Kidney tubule cell (primary cell): ENCODE measurements at regions not wholly inside any gene's neighbourhood (a gene's known extent, or its start where the extent isn't known, plus 50 kb on each side); places are given as distances from the start of the nearest gene placed in this dataset.
A peak's percentile ranks its signal among the peaks of the same experiment; 100 is the strongest.
"Not testable (repeated sequence)": the region's sequence is repeated elsewhere in the genome, so short reads cannot be mapped to it uniquely, and the experiment has no call there.

Experiments
- DNase-seq: peaks from one replicate; pipeline ENCODE4 v3.0.0-alpha.2; 2018; ENCODE audit warnings: low spot score

DNA sequence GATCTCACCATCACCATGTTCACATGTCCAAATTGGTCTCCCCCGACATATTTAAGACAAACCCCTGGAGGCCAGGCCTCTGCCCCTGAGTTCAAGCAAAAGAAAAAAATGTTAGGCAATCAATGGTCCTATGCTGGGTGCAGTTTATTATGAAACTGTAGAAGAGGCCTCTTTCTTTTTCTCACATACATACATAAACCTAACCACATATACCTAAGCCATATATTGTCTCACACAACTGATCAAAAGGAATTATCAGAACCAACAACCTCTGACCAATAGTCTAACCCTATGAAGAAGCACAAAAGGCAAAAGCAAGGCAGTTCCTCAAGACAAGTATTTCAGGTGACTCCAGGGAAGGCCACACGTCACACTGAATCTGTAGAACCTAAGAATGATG, 49.9 kb downstream of the ILRUN start:
- no peak for DNase-seq

DNA sequence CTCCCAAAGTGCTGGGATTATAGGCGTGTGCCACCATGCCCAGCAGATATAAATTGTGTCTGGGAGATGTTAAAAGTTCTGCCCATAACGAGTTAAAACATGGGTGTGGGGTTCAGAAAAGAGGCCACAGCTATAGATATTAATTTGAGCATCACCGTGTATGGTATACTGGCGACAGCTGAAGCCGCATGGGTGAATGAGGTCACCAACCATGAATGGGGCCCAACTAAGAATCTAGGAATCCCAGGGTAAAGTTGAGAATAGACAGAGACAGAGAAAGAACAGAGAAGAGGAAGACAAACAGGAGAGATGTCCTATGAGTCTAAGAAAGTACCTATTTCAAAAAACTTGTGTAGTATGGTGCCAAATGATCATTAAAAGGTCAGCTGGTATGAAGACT, 50.9 kb downstream of the ILRUN start:
- no peak for DNase-seq

DNA sequence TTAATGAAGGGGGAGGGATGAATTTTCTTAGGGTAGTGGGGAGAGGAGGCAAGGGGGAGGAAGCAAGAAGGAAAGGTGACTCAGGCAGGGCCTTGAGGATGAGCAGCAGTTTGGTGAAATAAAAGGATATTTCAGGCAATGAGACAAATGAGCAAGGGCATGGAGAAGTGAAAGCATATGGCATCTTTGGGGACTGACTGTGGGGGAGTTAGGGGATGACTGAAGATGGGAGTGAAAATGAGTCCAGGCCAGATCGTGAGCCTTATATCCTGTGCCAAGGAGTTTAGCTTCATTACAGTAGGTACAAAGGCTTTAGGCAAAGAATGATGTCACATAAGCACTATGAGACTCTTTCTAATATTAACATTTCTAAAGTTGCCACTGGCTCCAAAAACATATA, 51.9 kb downstream of the ILRUN start:
- no peak for DNase-seq

DNA sequence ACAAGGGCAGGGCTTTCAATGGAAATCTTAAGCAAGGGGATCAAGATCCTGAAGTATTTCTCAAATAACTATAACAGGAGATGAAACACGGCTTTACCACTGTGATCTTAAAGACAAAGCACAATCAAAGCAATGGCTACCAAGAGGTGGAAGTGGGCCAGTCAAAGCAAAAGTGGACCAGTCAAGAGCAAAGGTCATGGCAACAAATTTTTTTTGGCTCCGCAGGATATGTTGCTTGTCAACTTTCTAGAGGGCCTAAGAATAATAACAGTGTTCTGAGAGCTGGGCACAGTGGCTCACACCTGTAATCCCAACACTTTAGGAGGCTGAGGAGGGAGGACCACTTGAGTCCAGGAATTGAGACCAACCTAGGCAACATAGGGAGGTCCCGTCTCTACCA, 54.1 kb downstream of the ILRUN start:
- DNase-seq: no peak

DNA sequence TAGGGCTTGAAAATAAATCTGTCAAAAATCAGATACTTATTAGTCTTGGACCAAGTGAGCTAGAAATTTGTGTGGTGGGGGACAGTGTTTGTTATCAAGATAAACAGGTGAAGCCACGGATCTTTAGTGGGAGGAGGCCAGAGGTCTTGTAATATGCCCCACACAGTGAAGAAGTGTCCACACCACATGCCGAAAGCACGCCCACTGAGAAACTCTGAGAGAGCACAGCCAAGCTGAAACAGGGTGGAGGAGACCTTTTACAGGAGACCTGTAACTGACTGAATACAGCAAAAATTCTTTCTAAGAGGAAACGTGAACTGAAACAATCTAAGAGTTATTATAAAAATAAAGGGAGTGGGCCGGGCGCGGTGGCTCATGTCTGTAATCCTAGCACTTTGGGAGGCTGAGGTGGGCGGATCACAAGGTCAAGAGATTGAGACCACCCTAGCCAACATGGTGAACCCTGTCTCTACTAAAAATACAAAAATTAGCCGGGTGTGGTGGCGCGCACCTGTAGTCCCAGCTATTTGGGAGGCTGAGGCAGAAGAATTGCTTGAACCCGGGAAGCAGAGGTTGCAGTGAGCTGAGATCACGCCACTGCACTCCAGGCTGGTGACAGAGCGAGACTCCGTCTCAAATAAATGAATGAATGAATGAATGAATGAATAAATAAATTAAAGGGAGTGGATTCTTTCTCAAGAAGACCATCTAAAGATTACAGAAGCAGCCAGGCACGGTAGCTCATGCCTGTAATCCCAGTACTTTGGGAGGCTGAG, 56.3 kb downstream of the ILRUN start:
- DNase-seq: not testable (repeated sequence)

DNA sequence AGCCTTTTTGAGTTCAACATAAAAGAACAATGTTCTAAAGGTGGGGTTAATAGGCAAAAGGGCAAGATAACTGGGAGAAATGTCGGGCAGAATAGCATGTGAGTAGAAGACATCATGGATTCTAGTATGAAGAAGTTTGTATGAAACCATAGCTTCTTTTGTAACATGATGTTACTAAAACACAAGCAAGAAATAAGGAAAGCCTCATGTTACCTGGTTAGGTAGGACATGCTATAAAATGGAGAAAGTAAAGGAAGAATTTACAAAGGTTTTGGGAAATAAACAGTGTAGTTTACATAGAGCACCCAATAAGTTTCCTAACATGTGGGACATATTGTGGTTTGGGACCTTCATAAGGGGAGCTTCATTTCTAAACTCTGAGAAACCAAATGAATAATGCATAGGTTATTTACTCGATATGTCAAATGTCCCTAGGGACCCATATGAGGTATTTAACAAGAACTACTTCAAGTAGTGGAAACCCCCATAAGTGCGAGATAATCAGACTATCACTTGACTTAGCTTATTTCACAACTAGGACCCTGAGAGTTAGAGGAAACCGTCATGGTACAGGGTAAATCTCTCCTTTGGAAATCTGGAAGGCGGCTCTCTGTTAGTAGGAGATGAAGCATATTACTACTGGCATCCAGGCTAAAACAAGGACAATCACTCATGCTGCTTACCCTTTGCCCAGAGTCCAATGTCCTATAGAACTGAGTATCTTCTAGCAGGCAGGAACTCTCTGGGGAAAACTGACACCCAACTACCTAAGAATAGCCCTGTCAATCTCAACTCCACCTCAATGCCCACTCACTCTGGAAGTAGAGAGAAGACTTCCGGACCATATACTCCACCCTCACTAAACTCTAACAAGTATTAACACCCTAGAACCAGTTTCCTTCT, 57.5 kb downstream of the ILRUN start:
- peak; percentile 28 for DNase-seq

DNA sequence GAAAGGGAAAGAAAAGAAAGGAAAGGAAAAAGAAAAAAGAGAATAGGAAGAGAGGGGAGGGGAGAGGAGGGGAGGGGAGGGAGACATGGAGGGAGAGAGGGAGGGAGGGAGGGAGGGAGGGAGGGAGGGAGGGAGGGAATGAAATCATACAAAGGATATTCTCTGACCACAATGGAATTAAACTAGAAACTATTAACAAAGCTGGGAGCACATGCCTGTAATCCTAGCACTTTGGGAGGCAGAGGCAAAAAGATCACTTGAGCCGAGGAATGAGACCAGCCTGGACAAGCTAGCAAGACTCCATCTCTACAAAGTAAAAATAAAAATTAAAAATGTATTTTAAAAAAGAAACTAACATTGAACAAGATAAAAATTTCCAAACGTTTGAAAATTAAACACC, 62.8 kb downstream of the ILRUN start:
- DNase-seq: no peak

DNA sequence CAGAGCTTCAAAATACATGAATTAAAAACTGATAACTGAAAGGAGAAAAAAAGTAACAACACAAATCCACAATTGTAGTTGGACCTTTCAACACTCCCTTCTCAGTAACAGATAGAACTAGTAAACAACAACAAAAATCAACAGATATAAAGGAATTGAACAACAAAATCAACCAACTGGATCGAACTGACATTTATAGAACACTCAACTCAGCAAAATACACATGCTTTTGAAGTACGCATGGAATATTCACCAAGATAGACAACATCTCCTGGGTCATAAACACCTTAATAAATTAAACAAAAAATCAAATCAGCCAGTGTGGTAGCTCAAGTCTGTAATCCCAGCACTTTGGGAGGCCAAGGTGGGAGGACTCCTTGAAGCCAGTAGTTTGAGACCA, 63.3 kb downstream of the ILRUN start:
- no peak for DNase-seq

DNA sequence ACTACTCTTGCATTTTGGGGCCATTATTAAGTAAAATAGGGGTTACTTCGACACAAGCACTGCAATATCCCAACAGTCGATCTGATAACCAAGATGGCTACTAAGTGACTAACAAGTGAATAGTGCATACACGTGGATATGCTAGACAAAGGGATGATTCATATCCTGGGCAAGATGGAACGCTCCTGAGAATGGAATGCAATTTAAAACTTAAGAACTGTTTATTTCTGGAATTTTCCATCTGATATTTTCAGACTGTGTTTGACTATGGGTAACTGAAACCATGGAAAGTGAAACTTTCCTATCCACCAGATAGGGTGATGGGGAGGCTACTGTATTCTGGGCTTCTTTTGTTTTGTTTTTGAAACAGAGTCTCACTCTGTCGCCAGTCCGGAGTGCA, 66.5 kb downstream of the ILRUN start:
- peak; percentile 88 for DNase-seq

DNA sequence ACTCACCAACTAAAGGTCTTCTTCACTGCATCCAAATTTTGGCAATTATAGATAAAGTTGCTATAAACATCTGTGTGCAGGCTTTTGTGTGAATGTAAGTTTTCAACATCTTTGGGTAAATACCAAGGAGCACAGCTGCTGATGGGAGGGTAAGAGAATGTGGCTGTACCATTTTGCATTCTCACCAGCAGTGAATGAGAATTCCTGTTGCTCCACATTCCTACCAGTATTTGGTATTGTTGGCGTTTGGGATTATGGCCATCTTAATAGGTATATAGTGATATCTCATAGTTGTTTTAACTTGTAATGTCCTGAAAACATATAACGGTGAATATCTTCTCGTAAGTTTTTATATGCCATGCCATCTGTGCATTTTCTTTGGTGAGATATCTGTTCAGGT, 69.3 kb downstream of the ILRUN start:
- no peak for DNase-seq

DNA sequence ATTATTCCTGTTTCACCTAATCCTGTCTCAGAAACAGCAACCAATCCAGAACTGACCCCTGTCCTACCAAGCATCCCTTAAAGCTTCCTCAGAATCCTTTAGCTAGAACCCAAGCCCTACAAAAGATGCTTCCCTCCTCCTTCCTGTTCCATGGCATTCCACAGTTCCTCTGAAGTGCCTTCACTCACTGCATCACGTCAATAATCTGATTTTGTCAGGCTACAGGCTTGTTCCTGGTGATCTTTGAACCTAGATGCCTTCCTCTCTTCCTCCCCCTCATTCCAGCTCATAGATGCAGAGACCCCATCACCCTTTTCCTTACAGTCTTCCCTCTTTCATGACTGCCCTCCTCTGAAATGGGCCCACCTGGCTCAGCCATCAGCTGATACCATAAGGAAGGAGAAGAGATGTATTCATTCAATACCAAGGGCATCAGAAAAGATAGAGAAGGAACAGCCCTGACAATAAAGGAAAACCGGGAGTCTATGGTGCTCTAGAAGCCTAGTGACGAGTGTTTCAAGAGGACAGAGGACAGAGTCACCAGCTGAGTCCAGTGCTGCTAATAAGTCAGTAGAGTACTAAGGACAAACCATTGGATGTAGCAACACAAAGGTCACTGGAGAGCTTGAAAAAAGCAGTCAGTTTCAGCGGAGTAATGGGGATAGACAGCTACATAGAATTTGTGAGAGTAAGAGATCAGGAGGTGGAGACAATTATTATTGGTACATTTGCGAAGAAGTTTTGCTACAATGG, 62.5 kb upstream of the SPDEF start:
- DNase-seq: no peak

DNA sequence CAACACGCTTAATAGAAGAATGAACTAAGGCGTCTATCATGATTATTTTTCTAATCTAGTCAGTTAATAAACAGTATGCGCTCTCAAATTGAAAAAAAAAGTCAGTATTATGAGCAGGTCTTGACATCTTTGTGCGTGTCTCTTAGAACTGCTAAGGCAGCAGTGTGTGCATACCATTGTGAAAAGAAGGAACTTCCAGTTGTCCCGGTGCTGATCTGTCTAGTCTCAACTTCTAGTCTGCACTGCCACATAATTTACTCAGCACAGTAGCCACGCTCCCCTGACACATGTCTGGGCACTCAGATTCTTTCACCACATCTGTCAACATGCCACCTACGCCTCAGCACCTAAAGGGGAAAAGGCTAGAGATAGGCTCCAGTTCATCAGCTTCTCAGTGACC, 61.1 kb upstream of the SPDEF start:
- no peak for DNase-seq

DNA sequence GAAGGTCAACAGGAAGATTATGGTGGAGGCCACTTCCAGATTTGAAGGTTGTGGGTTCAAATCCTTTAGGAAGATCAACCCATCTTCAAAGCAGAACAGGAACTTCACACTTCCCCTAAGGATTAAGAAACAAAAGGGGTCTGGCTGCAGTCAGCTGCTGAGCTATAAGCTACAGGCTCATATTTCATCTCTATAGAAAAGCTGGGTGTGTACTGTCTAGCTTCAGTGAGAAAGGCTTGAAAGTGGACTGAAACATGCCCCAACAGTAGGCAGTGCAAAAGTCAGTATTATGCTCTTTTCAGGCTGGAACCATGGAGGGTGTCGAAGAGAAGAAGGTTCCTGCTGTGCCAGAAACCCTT, 60.1 kb upstream of the SPDEF start:
- no peak for DNase-seq

DNA sequence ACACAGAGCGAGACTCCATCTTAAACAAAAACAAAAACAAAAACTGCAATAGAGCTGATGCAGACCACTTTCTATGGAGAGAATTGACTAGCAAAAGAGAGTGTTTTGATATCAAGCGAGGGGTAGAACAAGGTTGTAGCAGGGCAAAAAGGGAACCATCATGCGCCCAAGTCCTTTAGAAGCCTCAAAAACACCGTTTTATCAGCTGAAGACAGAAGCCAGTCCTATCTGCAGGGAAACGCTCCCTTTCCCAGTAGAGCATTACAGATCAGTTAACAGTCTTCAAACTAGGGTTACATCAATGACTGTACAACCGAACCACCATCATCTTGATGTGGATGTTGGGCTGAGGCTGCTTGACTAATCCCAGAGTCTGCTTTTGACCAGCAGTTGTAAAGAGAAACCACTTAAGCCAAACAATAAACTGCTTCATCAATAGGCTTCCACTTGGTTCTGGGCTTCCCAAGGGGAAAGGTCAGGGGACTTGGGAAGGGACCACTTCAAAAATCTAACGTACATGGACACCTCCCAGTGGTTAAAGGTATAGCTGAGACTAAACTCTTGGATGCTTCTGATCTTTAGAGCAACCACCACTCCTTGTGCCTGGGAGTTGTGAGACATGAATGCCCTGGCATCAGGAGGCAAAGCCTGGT, 59.6 kb upstream of the SPDEF start:
- no peak for DNase-seq

DNA sequence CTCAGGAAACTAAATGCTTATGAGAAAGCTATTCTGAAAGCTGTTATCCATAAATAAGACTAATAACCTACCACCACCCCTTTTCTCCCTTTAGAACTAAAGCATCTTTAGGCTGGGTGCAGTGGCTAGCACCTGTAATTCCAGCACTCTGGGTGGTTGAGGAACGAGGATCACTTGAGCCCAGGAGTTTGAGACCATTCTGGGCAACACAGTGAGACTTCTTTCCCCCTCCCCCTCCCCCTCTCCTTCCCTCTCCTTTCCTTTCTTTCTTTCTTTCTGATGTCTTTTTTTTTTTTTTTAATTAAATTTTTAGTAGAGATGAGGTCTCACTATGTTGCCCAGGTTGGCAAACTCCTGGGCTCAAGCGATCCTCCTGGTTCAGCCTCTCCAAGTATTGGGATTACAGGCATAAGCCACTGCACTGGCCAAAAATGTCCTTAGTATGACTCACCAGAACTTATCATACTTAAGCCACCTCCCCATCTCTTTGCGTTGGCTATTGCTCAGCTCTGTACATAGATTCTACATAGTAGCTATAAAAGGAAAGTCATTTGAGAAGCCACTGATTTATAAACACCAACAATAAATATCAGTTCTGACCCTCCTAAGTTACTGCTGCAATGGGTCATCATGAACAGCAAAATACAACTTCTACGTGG, 54.8 kb upstream of the SPDEF start:
- DNase-seq: peak; percentile 39

DNA sequence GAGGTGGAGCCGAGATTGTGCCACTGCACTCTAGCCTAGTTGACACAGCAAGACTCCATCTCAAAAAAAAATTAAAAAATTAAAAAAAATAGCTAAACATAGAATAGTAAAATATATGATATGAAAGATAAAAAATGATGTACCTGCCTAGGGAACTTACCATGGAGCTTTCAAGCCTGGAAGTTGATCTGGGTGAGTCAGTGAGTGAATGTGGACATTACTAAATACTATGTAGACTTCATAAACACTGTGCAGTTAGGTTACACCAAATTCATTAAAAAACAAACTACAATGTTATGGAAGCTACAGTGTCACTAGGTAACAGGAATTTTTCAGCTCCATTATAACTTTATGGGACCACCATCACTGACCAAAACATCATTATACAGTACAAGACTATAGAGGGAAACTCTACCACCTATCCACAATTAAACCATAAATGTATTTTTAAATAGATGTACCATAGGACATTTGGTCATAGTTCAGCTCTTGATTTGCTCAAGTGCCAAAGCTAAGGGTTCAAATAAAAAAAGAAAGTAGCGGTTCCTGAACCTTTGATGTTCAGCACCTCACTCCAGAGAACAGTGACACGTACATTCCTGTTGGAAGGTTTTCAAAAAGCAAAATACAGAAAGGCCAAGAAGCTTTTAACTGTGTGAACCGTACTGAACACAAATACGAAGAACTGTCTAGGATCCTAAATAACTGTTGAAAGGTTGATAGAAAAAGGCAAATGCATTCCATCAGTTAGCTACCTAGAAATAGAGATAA, 52.4 kb upstream of the SPDEF start:
- DNase-seq: no peak

DNA sequence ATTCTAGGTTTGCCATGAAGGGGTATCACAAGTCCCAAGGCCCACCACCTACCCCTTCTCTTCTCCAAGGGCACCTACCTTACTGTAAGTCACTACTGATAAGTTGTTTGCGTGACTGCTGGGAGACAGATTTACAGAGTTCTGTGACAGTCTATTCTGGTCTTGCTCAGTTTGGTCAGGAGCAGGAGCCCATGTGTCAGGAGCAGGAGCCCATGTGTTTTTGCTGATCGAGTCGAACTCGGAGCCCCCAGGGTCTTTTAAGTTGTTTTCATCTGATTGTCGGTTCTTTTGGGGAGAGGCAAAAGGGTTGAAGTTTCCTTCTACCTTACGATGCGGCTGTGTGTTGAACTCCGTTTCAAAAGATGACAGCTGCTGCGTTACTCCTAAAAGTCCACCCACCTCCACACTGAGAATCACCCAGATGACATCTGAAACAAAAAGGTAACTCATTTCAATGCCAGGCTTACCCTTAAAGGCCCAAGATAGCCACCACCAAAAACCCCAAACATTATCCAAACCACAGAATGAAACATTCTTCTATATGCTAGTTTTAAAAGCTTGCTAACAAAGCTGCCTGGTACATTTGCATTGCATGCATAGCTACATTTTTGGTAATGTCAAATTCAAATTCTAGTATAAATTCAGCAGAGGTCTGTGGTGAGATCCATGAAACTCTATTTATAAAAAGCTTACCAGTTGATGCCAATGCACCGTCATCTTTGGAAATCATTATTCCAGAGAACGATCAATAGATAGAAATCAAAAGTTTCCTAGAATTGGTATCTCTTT, 50.5 kb upstream of the SPDEF start:
- DNase-seq: no peak
